Thyroid gland (tissue), 4 donors: ENCODE measurements at regions not wholly inside any gene's neighbourhood (a gene's known extent, or its start where the extent isn't known, plus 50 kb on each side); places are given as distances from the start of the nearest gene placed in this dataset.
"Not testable (repeated sequence)": the region's sequence is repeated elsewhere in the genome, so short reads cannot be mapped to it uniquely, and the experiment has no call there.

ENCODE experiments used
- DNase-seq, 2 donors: peaks; one replicate each; pipeline ENCODE4 v3.0.0-alpha.2; 2019
- H3K27ac ChIP-seq, 3 donors: fragments of 200-600 bp; sonication (generic); 1 replicate in 2 of 3; 2 replicates in 1 of 3; pipeline ENCODE4 v1.5.1; 2016 to 2019; ENCODE audit warnings: mild to moderate bottlenecking in 1 of 3, moderate library complexity in 1 of 3
- H3K27me3 ChIP-seq: fragments of 200-600 bp; sonication (generic); one replicate; pipeline ENCODE4 v1.5.1; 2019
- H3K36me3 ChIP-seq, 2 donors: fragments of 200-600 bp; sonication (generic); one replicate each; pipeline ENCODE4 v1.5.1; 2016 to 2019
- H3K4me1 ChIP-seq, 2 donors: fragments of 200-600 bp; sonication (generic); one replicate each; pipeline ENCODE4 v1.5.1; 2017 to 2019
- H3K4me3 ChIP-seq, 3 donors: fragments of 200-600 bp; sonication (generic); replicated peaks in 1 of 3; 1 replicate in 2 of 3; 2 replicates in 1 of 3; pipeline ENCODE4 v1.5.1; 2016; ENCODE audit warnings: mild to moderate bottlenecking in 1 of 3
- H3K9me3 ChIP-seq: fragments of 200-600 bp; sonication (generic); one replicate; pipeline ENCODE4 v1.5.1; 2017
- POLR2A ChIP-seq, 2 donors: fragments of 450-650 bp; IDR thresholded peaks; one replicate each; pipeline ENCODE4 v1.6.1; 2017; ENCODE audit warnings: antibody characterized with exemption in 2 of 2, mild to moderate bottlenecking in 2 of 2, moderate library complexity in 1 of 2
- WGBS, 2 donors: methylation state at CpG; one replicate each; pipeline ENCODE4 v1.1.5; 2017; 5-methylcytosine and 5-hydroxymethylcytosine counted together
- intact Hi-C: fragments of 100-400 bp; cut with DNase I; formaldehyde crosslinking; loops from one replicate; pipeline ENCODE4 v1.15.1; 2023
- TF ChIP-seq, protein P1 (sequence below), 6 experiments: fragments of 200-600 bp in 3 of 6; fragments of 450-650 bp in 3 of 6; sonication (generic) in 3 of 6; IDR thresholded peaks; one replicate each; pipeline ENCODE4 v1.5.1; 2016 to 2019; ENCODE audit warnings: antibody characterized with exemption in 6 of 6, mild to moderate bottlenecking in 2 of 6, inconsistent platforms in 1 of 6, moderate library complexity in 1 of 6

DNA sequence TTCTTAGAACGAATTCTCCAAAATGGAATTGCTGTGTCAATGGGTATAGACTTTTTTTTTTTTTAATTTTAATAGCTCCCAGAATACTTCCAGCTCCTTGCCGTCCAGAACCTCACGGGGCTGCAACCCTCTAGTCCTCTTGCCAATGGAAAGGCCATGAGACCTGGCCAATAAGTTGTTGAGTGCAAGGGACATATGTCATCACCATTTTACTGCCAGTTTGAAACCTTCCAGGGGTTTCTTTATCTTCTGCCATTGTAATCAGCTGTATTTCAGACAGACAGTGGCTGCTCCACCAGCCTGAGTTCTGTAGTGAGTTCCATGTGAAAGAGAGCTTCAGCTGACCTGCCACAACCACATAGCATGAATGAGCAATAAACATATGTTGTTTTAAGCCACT lies 95.0 kb upstream of the PTPRG start:
- Histone ChIP-seq H3K27me3 (no peaks in the 10 kb centered on the region), H3K27ac (no peak overlapping the region), H3K4me3 (no peak overlapping the region), H3K36me3 (no peaks in the 10 kb centered on the region), H3K9me3 (no peaks in the 10 kb centered on the region), H3K4me1 (no peaks in the 10 kb centered on the region)
- no peak for TF ChIP-seq POLR2A (IDR thresholded peaks at IDR 0.05)
- TF ChIP-seq, protein P1, sequence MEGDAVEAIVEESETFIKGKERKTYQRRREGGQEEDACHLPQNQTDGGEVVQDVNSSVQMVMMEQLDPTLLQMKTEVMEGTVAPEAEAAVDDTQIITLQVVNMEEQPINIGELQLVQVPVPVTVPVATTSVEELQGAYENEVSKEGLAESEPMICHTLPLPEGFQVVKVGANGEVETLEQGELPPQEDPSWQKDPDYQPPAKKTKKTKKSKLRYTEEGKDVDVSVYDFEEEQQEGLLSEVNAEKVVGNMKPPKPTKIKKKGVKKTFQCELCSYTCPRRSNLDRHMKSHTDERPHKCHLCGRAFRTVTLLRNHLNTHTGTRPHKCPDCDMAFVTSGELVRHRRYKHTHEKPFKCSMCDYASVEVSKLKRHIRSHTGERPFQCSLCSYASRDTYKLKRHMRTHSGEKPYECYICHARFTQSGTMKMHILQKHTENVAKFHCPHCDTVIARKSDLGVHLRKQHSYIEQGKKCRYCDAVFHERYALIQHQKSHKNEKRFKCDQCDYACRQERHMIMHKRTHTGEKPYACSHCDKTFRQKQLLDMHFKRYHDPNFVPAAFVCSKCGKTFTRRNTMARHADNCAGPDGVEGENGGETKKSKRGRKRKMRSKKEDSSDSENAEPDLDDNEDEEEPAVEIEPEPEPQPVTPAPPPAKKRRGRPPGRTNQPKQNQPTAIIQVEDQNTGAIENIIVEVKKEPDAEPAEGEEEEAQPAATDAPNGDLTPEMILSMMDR (IDR thresholded peaks at IDR 0.05) = no peak
- intact Hi-C loops = no loop called here
- no peak for DNase-seq
- 78 to 94% methylated on average over 3 of the region's 3 CpGs for WGBS, 2 donors

DNA sequence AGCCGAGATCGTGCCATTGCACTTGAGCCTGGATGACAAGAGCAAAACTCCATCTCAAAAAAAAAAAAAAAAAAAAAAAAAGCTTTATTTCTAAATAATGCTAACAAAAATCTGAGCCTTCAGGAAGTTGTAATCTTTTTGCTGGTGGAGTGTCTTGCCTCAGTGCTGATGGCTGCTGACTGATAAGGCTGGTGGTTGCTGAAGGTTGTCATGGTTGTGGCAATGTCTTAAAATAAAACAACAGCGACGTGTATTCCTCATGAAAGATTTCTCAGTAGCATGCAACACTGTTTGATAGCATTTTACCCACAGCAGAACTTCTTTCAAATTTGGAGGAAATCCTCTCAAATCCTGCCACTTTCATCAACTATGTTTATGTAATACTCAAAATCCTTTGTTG lies 77.4 kb upstream of the PTPRG start:
- TF ChIP-seq POLR2A (IDR thresholded peaks at IDR 0.05) = no peak
- TF ChIP-seq, protein P1 (IDR thresholded peaks at IDR 0.05) = no peak
- Histone ChIP-seq H3K4me3 (no peak overlapping the region), H3K4me1 (no peaks in the 10 kb centered on the region), H3K9me3 (no peaks in the 10 kb centered on the region), H3K36me3 (no peaks in the 10 kb centered on the region), H3K27ac (no peak overlapping the region), H3K27me3 (no peaks in the 10 kb centered on the region)
- DNase-seq = no peak
- 79 to 94% methylated on average over 4 of the region's 4 CpGs for WGBS, 2 donors
- intact Hi-C loops = no loop called here

DNA sequence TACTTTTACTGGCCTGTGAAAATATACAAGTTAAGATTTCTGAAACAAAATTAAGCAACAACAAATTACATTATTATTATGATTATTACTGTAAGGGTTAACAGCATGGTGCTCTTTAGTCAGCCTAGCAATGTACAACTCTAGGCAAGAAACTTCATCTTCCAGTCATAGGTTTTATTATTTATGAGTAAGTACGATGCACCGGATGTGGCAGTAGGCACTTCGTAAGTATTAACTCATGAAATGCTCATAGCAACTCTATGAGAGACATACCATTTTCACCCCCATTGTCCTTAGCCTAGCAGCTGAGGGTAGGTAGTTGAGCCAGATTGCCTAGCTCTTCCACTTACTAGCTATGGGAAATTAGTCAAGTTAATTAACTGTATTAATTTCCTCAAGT lies 68.0 kb upstream of the PTPRG start:
- 90 to 92% methylated on average over 3 of the region's 3 CpGs for WGBS, 2 donors
- DNase-seq = no peak
- H3K4me1 ChIP-seq = no peaks in the 10 kb centered on the region

GRCh38 chr3:61494309-61494708 lies 67.1 kb upstream of the PTPRG start:
- 68 to 70% methylated on average over 3 of the region's 3 CpGs for WGBS, 2 donors
- H3K9me3 ChIP-seq = not testable (repeated sequence)

More for the DNA sequence above, 68.0 kb upstream of the PTPRG start:
- Histone ChIP-seq H3K27me3 (no peaks in the 10 kb centered on the region), H3K36me3 (no peaks in the 10 kb centered on the region), H3K27ac (no peak overlapping the region), H3K9me3 (no peaks in the 10 kb centered on the region), H3K4me3 (no peak overlapping the region)
- TF ChIP-seq POLR2A (IDR thresholded peaks at IDR 0.05) = no peak
- intact Hi-C loops = no loop called here

GRCh38 chr3:61497463-61497862 lies 63.9 kb upstream of the PTPRG start:
- 91 to 93% methylated on average over 2 of the region's 2 CpGs for WGBS, 2 donors
- Histone ChIP-seq H3K4me1 (no peaks in the 10 kb centered on the region), H3K4me3 (no peak overlapping the region), H3K36me3 (no peaks in the 10 kb centered on the region), H3K27me3 (no peaks in the 10 kb centered on the region), H3K27ac (no peak overlapping the region), H3K9me3 (no peaks in the 10 kb centered on the region)
- intact Hi-C loops = no loop called here
- DNase-seq = no peak
- TF ChIP-seq POLR2A (IDR thresholded peaks at IDR 0.05) = no peak
- TF ChIP-seq, protein P1 (IDR thresholded peaks at IDR 0.05) = no peak

More at GRCh38 chr3:61494309-61494708, 67.1 kb upstream of the PTPRG start:
- H3K27me3 ChIP-seq, H3K4me3 ChIP-seq, H3K36me3 ChIP-seq, H3K27ac ChIP-seq, intact Hi-C loops, H3K4me1 ChIP-seq, DNase-seq: not testable (repeated sequence)

GRCh38 chr3:61505197-61505596 lies 56.2 kb upstream of the PTPRG start:
- Histone ChIP-seq H3K4me3 (no peak overlapping the region), H3K36me3 (no peaks in the 10 kb centered on the region), H3K27me3 (no peaks in the 10 kb centered on the region), H3K4me1 (no peaks in the 10 kb centered on the region), H3K27ac (no peak overlapping the region), H3K9me3 (no peaks in the 10 kb centered on the region)
- intact Hi-C loops = no loop called here
- TF ChIP-seq, protein P1 (IDR thresholded peaks at IDR 0.05) = no peak
- no peak for TF ChIP-seq POLR2A (IDR thresholded peaks at IDR 0.05)
- DNase-seq = no peak
- WGBS, 2 donors = 64 to 82% methylated on average over 3 to 5 of the region's 5 CpGs
